Islet of Langerhans (tissue), 1 donor: ENCODE measurements at regions not wholly inside any gene's neighbourhood (a gene's known extent, or its start where the extent isn't known, plus 50 kb on each side); places are given as distances from the start of the nearest gene placed in this dataset.

Source experiments
- FAIRE-seq: peaks from one replicate; lab custom pipeline; 2011; peaks lifted over from hg19 to GRCh38; lab: Jason Lieb, UNC

DNA sequence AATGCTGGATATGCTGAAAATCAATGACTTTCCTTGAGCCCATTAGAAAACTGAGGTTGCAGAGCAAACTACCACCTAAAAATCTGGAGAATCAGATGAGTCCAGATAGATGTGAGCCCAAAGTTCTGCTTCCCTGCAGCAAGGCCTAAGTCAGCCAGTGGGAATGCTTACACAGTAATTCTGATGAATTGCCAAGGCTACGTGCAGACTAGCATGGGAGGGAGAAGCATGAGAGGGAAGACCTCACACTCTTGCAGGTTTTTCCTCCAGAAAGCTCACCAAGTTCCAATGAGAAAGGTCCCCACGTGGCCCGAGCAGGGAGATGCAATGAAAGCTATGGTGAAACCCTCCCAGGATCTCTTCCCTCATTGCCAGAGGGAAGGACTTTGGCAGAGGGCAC lies 104.8 kb upstream of the SIRPA start:
- FAIRE-seq = no peak

DNA sequence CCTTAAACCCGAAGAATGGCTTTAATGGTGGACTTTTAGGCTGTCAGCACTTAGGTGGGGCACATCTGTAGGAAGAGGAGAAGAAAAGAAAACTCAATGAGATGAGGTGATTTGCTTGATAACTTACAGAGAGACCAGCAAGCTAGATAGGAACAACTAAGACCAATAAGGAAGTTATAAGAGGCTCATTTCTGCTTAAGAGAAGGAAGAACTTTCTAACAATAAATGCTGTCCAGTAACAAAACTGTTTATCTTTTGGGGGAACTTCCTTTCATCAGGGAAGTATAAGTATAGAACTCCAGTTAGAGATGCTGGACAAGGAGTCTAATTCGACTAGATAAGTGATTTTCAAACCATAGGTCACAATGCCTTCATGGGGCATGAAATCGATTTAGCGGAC lies 107.2 kb upstream of the SIRPA start:
- no peak for FAIRE-seq

DNA sequence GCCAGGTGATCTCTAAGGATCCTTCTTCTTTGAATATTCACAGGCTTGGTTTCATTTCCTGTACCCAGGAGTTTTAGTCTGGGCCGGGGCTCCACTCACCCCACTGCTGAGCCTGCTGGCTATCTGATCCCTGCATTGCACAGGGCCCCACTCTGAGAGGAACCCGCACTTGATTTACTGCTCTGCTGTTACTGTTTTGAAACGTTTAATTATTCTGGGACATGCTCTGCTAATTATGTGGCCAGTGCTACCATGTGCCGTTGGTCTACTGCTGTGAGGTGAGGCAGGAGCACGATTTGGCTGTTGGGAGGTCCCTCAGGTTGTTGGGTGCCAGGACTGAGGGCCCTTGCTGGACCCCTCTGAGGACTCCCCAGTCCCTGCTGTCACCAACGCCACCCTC lies 108.7 kb upstream of the SIRPA start:
- FAIRE-seq = no peak

DNA sequence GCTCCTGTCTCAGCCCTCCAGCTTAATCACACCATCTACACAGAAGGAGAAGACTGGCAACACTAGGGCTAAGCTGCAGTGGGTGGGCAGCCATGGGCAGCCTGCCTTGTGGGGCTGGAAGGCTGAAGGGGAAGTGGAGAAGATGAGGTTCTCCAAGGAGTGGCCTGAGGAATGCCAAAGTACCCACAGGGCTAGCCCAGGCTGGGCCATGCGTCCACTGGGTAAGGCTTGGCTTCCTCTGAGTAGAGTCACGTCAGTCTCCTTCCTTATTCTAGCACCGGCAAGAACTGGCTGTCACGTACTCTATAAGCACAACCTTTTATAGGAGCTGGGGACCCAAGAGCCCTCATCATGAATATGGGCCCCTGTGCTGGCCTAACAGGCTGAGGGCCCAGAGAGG lies 110.6 kb upstream of the SIRPA start:
- FAIRE-seq = no peak

DNA sequence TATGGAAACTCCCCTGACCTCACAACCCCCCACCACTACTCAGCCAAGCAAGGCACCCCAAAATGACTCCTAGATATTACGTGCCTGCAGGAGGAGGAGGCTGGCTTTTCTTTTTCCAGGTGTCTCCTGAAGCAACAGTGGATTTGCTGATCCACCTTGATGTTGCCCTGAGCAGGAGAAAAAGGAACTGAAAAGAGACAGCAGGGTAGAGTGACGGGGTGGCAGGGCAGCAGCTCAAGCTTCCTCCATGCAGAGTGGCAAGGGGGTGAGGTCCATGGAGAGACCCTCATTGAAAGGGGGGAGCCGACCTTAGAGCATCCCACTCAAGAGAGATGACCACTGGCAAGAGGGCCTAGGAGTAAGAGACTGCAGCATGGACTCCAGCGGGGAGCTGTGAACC lies 112.0 kb upstream of the SIRPA start:
- no peak for FAIRE-seq

DNA sequence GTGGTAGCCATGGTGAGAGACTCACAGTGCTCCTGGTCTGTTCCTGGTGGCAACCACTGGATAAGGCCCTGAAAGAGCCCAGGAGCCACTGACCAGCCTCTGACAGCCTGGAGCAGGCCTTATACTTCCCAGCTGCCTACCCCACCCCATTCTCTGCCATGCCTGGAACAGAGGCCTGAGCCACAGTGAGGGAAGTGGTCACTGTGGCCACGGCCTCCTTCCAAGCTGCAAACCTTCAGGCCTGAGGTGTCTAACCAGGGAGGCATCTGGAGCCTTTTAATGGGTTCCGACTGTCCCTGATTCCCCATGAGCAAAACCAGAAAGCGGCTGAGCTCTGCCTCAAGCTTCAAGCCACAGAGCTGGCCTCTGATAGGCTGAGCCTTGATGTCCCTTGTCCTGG lies 113.0 kb upstream of the SIRPA start:
- no peak for FAIRE-seq

DNA sequence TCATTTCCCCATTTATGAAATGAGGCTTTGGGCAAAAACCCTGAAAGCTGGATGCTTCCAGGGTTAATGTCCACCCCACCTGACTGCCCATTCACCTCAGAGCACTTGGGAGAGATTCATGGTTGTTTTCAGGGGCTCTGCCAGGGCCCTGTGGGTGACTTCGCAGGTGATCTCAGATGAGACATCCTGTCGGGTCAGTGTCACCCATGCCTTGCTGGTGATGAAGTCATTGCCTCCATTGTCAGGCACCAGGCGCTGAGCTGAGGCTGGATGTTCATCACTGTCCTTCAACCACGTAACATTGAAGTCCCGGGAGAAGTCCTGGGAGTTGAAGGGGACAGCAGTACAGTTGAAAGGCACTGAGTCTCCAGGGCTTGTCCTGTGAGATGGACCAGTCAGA lies 115.6 kb upstream of the SIRPA start:
- FAIRE-seq = no peak

DNA sequence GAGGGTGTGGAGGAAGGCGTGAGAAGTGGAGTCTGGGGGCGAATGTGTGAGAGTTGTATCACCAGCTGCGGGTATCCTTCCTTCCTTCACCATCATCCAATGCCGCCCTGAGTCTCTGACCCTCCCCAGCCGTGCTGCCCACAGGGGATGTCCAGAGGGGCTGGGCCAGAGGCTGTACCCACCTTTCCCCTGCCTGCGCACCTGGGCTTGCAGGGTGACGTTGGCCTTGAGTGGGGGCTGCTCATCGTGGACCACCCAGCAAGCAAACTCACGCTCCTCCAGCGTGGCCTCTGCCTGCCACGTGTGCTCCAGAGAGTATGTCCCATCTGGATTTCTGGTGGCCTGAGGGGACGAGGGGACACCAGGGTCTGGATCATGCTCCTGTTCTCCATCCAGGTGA lies 116.9 kb upstream of the SIRPA start:
- no peak for FAIRE-seq

DNA sequence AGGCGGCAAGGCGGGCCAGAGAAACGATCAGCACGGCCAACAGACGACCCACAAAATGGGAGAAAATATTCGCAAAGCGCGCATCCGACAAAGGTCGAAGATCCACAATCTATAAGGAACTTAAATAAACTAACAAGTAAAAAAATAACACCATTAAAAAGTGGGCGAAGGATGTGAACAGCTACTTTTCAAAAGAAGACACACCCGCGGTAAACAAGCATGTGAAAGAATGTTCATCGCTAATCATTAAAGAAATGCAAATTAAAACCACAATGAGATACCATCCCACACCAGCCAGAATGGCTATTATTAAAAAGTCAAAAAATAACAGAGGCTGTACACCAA lies 117.8 kb upstream of the SIRPA start:
- FAIRE-seq = peak; percentile 9

DNA sequence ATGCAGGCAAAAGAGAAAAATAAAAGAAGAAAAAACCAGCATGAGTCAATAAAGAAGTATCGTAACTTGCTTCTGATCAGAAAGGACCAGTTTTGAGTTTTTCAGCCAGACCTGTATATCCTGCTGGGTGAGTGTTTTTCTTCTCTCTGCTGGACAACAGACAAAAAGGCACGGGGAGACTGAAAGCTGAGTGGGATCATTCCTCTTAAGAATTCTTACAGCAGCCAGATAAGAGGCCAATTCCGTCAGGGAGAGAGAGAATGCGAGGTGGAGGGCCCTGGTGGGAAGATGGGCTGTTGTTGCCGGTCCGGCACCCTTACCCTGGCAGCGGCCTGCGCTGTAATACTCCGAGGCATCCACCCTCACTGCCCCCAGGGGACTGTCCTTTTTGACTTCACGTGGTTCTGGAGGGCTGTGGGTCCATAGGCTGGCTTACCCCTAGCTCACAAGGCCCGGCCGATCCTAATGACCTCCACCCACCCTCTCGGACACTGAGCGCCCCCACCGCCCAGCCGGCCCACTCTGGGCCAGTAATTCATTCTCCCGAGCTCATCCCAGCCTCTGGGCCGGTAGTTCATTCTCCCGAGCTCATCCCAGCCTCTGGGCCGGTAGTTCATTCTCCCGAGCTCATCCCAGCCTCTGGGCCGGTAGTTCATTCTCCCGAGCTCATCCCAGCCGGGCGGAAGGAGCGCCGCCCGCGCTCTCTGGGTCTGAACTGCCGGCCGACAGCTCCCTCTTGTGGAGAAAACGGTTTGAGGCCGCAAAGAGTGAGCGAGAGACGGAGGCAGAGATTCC lies 118.3 kb upstream of the SIRPA start:
- FAIRE-seq = peak; percentile 5

DNA sequence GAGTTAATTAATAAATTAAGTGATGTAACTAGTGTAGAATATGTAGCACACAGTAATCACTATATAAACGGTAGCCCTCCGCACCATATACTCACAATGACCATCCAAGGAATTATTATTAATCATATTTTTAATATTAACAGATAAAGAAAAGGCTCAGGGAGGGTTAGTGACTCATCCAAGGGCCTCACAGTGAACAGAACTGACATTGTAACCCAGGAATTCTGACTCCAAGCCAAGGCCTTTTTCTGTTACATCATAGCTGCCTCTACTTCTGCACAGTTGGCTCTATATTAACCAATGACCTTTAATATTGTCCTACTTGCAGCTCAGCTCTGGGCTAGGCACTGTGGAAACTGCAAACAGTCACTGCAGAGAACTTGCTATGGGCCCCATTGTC lies 117.5 kb upstream of the SIRPG start:
- FAIRE-seq = no peak

DNA sequence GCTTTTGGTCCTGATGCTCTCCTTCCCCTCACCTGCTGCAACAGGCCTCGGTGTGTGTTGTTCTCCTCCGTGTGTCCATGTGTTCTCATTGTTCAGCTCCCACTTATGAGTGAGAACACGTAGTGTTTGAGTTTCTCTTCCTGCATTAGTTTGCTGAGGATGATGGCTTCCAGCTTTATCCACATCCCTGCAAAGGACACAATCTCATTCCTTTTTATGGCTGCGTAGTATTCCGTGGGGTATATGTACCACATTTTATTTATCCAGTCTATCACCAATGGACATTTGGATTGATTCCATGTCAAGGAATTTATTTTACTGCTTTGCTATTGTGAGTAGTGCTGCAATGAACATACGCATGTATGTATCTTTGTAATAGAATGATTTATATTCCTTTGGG lies 116.9 kb upstream of the SIRPG start:
- no peak for FAIRE-seq

DNA sequence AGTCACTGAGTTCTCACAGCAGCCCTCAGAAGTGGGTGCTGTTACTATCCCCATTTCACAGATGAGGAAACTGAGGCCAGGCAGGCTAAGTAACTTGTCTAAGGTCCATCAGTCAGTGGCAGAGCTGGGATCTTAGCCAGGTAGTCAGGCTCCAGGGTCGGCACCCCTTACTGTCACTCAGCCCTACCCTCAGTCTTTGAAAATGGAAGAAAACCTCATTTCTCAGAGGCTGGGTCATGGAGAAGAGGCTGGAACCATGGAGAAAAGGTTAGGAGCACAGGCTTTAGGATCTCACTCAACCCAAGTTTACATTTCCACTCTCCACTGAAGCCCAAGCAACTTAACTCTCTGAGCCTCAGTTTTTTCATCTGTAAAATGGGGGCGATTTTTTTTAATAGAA lies 116.2 kb upstream of the SIRPG start:
- FAIRE-seq = no peak

DNA sequence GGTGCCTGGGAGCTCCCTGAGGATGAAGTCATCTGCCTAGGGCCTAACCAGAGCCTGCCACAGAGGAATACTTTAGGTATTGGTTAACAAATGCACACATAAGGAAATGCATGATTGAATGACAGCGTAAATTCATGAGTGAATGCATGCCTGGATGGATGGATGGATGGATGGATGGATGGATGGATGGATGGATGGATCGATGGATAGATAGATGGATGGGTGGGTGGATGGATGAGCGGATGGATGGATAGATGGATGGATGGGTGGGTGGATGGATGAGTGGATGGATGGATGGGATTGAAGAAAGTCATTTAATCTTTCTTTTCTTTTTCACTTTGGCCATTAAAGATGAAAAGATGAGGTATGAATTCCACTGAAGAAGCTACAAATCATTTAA lies 111.9 kb upstream of the SIRPG start:
- FAIRE-seq = no peak

DNA sequence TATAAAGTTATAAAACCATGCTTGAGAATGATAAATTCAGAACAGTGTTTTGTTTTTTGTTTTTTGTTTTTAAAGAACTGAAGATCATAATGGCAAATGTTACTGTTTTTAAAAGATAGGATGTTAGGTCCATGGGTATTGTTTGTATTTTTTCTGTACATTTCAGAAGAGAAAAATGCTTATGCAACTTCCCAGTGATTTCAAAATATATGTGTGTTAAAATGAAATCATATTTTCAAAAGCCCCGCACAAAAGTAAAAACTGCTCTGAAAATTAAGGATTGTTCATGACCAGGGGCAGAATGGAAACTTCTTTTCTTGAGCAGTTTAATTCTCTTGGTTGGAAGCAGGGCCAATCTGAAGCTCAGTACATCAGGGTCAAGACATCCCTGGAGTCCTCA lies 109.2 kb upstream of the SIRPG start:
- no peak for FAIRE-seq

DNA sequence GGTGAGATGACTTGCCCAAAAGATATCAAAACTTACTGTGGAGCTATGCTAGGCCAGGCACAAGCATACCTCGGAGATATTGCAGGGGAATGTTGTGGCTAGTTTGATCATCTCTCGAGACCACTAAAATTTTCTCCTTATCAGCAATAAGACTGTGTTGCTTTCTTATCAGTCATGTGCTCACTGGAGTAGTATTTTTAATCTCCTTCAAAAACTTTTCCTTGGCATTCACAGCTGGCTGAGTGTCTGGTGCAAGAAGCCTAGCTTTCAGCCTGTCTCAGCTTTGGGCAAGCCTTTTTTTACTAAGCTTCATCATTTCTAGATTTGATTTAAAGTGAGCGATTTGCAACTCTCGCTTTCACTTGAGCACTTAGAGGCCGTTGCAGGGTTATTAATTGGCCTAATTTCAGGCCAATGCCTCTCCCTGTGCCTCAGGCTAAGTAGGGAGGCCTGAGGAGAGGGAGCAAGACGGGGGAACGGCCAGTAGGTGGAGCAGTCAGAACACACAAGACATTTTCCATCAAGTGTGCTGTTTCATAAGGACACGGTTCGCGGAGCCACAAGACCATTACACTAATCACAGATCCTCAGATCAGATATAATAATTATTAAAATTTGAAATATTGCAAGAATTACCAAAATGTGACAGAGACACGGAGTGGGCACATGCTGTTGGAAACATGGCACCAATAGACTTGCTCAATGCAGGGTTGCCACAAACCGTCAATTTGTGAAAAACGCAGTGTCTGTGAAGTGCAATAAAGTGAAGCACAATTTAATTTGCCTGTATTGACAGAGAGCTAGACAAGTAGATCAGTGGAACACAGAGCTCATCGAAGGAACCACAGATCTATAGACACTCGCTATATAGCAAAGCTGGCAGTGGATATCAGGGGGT lies 106.8 kb upstream of the SIRPG start:
- no peak for FAIRE-seq

DNA sequence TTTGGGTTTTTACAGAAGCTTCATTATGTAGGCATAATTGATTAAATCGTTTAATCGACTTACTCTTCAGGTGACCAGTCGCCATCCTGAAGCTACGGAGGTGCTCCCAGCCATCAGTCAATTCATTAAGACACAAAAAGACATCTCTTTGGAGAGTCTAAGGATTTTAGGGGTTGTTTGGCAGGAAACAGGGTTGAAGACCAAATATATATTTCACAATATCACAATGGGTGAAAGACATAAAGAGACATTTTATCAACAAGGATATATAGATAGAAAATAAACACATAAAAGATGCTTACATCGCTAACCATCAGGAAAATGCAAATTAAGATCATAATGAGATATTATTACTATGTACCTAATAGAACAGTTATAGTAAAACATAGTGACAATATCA lies 104.0 kb upstream of the SIRPG start:
- FAIRE-seq = no peak

DNA sequence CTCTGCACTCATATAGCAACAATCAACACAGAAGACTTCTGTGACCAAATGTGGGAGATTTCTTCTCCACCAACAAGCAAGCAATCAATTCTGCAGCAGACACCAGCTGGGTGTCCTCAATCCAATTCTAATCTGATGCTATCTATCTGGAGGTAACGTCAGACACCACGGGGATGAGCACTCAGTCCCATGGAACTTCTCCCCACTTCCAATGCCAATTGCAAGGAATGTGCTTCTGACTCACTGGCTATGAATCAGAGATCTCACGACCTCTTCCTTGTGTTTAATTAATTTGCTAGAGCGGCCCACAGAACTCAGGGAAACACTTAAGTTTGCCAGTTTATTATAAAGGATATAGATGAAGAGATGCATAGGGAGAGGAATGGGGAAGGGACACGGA lies 103.5 kb upstream of the SIRPG start:
- no peak for FAIRE-seq

DNA sequence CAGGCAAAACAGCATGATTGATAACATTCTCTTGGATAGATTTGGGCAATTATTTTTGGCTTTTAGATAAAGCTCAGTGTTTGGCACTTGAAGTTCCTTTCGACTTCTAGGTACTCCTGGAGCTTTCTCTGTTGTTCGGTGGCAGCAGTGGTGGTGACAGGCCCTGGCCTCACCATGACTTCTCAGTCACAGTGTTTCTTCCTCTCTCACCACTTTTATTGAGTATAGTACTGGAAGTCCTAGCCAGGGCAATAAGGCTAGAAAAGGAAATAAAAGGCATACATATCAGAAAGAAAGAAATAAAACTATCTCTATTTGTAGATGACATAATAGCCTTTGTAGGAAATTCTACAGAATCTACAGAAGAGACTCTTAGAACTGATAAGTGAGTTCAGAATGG lies 101.2 kb upstream of the SIRPG start:
- FAIRE-seq = no peak

DNA sequence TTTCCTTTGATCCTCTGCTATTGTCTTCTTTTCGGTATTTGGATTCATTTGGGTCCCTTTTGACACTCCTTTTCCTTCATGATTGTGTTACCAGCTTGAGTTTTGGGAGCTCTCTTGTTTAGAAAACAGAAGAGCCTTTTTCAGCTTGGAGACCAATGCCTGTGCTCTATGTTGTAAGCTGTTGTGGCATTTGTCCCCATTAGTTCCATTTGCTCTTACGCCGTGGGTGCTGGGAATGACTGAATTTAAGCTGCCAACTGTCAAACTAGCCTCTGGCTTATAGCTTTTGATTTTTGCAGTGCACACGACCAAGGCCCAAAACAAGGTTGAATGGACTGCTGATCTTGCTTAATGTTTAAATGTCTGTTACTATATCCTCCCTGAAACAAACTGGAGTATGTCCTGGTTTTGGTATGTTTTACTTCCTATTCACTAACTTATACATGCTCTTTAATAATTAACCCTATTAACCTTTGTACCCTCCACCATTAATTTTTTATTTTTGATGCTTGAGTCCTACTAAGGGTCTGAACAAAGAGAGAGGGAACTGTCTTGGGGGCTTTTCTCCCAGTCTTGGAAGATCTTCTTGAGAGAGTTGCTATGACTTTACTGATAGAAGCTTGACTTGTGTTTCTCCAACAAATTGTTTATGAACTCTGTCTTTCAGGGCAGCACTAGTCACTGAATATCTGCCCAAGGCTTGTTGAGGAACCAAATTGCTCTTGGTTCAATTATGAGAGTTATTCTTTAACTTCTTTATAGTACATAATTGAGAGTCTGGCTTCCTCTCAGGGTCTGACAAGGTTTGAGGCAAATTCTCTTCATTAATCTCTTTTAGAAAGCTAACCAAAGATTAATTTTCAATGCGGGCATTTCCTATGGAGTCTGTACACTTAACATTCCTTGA lies 100.3 kb upstream of the SIRPG start:
- no peak for FAIRE-seq

DNA sequence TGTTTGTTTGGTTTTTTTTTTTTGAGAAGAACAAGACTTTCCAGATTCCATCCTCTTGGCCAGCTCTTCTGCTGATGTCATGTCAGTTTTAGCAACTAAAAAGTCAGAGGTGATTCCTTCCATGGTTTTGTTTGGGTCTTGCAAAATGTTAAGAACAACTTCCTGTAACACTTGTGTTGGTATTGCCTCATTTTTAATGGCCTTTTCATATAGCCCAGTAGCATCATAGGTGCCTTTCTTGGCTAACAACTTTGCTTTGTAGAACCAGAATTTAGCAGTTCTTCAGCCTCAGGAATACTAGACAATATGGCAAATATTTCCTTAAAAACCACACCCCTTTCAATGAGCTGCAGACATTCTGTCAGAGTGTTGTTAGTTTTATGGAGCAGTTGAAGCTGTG lies 99.5 kb upstream of the SIRPG start:
- FAIRE-seq = no peak

DNA sequence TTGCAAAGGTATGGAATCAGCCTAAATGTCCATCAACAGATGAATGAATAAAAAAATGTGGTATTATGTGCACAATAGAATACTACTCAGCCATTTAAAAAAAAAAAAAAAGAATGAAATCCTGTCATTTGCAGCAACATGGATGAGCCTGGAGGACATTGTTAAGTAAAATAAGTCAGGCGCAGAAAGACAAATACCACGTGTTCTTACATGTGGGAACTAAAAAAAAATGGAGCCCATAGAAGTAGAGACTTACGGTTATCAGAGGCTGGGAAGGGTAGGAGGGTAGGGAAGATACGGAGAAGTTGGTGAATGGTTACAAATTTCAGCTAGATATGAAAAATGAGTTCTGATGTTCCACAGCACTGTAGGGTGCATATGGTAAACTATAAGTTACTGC lies 97.2 kb upstream of the SIRPG start:
- no peak for FAIRE-seq

DNA sequence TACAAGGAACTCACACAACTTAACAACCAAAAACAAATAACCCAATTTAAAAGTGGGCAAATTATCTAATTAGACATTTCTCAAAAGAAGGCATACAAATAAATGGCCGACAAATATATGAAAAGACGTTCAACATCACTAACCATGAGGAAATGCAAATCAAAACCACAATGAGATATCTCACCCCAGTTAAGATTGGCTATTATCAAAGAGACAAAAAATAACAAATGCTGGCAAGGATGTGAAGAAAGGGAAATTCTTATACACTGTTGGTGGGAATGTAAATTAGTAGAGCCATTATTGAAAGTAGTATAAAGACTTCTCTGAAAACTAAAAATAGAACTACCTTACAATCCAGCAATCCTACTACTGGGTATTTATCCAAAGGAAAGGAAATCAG lies 96.7 kb upstream of the SIRPG start:
- no peak for FAIRE-seq
